WERI-Rb-1 (cell line): ENCODE measurements at regions not wholly inside any gene's neighbourhood (a gene's known extent, or its start where the extent isn't known, plus 50 kb on each side); places are given as distances from the start of the nearest gene placed in this dataset.

ENCODE experiments used
- DNase-seq: peaks from one replicate; pipeline ENCODE4 v3.0.0-alpha.2; 2020
- H3K27ac ChIP-seq: fragments of 250-450 bp; sonication (Bioruptor Pico); 2 replicates; pipeline ENCODE4 v1.5.1; 2020; ENCODE audit warnings: mild to moderate bottlenecking, moderate library complexity
- H3K27me3 ChIP-seq: fragments of 250-450 bp; sonication (Bioruptor Pico); 2 replicates; pipeline ENCODE4 v1.5.1; 2021; ENCODE audit warnings: mild to moderate bottlenecking, low read depth, moderate library complexity; ENCODE audit not compliant: insufficient read depth, severe bottlenecking
- H3K36me3 ChIP-seq: fragments of 250-450 bp; sonication (Bioruptor Pico); 2 replicates; pipeline ENCODE4 v1.5.1; 2020; ENCODE audit warnings: mild to moderate bottlenecking, moderate library complexity
- H3K4me3 ChIP-seq: 2 replicates; pipeline ENCODE4 v1.5.1; 2011; ENCODE audit warnings: low read depth, mild to moderate bottlenecking, control low read depth, low read length
- H3K9me3 ChIP-seq: fragments of 250-450 bp; sonication (Bioruptor Pico); 2 replicates; pipeline ENCODE4 v1.5.1; 2021; ENCODE audit warnings: mild to moderate bottlenecking, moderate library complexity; ENCODE audit not compliant: severe bottlenecking
- CTCF ChIP-seq: IDR thresholded peaks from 2 replicates; pipeline ENCODE4 v1.5.1; 2011; ENCODE audit warnings: low read depth, mild to moderate bottlenecking, control low read depth, inconsistent platforms, low read length

- H3K9me3 ChIP-seq = no peaks in the 10 kb centered on the region
- TF ChIP-seq CTCF = no peak
- H3K4me3 ChIP-seq = no peak overlapping the region
- no peaks in the 10 kb centered on the region for H3K27me3 ChIP-seq
- DNase-seq = no peak
- no peak overlapping the region for H3K27ac ChIP-seq
- no peaks in the 10 kb centered on the region for H3K36me3 ChIP-seq
Observed at GRCh38 chr10:20620981-20621380, 276.1 kb downstream of the NEBL start.

DNA sequence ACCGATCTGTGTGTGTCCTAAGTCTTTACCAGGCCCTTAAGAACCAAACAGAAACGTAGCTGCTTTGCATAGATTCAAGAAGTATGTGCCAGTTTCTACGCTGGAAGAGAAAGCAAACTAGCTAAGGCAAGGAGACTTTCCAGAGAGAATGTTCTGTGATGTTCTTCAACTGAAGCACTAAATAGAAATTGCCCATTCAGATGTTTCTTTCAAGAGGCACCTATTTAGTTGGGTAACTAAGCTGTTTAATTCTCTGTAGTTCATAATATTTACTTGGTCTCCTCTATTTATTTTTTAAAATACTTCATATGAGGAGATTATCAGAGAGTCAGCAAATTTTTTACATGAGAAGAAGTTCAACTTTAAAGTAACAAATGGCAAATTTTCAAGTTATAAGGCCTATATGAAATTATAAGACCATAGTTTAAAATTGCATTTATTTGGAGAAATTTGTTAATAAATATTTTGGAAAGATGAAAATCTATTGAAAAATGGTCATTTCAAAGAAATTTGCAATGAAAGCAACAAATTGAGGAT is 279.0 kb downstream of the NEBL start:
- no peak for DNase-seq
- Histone ChIP-seq H3K27me3 (no peaks in the 10 kb centered on the region), H3K36me3 (no peaks in the 10 kb centered on the region), H3K9me3 (no peaks in the 10 kb centered on the region), H3K27ac (no peak overlapping the region), H3K4me3 (no peak overlapping the region)
- TF ChIP-seq CTCF = no peak

- Histone ChIP-seq H3K27me3 (no peaks in the 10 kb centered on the region), H3K27ac (no peak overlapping the region), H3K9me3 (no peaks in the 10 kb centered on the region), H3K36me3 (no peaks in the 10 kb centered on the region), H3K4me3 (no peak overlapping the region)
- TF ChIP-seq CTCF = no peak
- no peak for DNase-seq
Observed at GRCh38 chr10:20616918-20617810, 279.9 kb downstream of the NEBL start.

DNA sequence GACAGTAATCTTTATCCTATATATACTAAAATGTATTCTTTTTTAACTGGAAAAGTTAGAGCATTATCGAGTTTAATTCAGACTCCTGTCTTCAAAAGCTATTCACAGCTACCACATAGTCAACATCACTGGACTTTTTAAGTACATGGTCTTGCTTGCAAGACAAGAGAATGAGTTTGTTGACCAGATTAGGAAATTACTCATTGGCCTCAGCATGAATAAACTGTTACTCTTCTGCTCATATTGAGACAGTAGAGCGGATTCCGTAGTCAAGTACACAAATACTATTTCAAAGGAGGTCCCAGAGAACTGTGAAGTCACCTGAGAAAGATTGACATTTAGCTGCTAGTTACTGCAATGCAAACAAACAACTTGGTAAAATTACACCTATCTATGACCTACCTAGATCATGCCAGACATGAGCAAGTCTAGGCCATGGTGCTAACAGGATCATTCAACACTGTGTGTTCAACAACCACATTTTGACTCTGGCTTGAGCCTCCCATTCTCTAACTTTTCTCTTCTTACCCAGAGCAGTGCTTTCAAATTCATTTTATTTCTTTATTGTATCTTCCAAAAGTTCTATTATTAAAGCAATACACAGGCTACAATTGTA is 280.9 kb downstream of the NEBL start:
- TF ChIP-seq CTCF = no peak
- no peak overlapping the region for H3K4me3 ChIP-seq
- DNase-seq = no peak
- no peaks in the 10 kb centered on the region for H3K27me3 ChIP-seq
- no peaks in the 10 kb centered on the region for H3K36me3 ChIP-seq
- H3K27ac ChIP-seq = no peak overlapping the region
- H3K9me3 ChIP-seq = no peaks in the 10 kb centered on the region

DNA sequence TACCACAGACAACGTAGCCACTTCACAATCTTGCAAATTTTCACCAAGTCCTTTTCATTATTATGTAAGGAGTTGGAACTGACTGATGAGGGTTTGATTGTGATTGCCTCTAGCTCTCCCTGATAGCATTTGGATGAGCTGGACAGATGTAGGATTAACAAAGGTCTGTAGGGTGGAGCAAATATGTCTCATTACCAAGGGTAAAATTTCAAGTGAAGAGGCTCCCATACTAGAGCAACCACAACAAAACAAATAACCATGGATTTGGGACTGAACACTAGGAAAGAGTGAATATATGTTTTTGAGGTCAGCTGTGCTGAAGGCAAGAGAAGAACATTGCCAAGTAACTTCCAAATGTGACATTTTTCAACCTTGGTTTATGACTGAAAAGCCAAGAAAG is 281.7 kb downstream of the NEBL start:
- H3K4me3 ChIP-seq = no peak overlapping the region
- no peaks in the 10 kb centered on the region for H3K9me3 ChIP-seq
- no peaks in the 10 kb centered on the region for H3K27me3 ChIP-seq
- H3K27ac ChIP-seq = no peak overlapping the region
- no peaks in the 10 kb centered on the region for H3K36me3 ChIP-seq
- TF ChIP-seq CTCF = no peak
- no peak for DNase-seq
